ENCODE measurements at regions not wholly inside any gene's neighbourhood (a gene's known extent, or its start where the extent isn't known, plus 50 kb on each side); places are given as distances from the start of the nearest gene placed in this dataset.

- no peak for TF ChIP-seq CTCF (IDR thresholded peaks at IDR 0.05 in 2 of 3, conservative IDR thresholded peaks at IDR 0.05 in 1 of 3; ENCODE audit: control insufficient read depth in 2 of 3, extremely low read depth in 1 of 3, insufficient read depth in 1 of 3, low read depth in 3 of 3, low read length in 3 of 3)
- TF ChIP-seq MAX (IDR thresholded peaks at IDR 0.05; ENCODE audit: low read depth, low read length): no peak
- TF ChIP-seq POLR2AphosphoS5 (IDR thresholded peaks at IDR 0.05; ENCODE audit: low read length): no peak
- TF ChIP-seq BCLAF1 (IDR thresholded peaks at IDR 0.05): no peak
- no peak for TF ChIP-seq IRF4 (IDR thresholded peaks at IDR 0.05; ENCODE audit: low read depth, low read length)
- no peak for TF ChIP-seq RAD21 (IDR thresholded peaks at IDR 0.05; ENCODE audit: insufficient read depth, low read depth, low read length)
- no peak for TF ChIP-seq SUZ12 (IDR thresholded peaks at IDR 0.05; ENCODE audit: unreplicated experiment)
- no peak for TF ChIP-seq EZH2 (IDR thresholded peaks at IDR 0.05; ENCODE audit: borderline replicate concordance, control insufficient read depth, low read depth, low read length)
- no peak for TF ChIP-seq BCL11A (IDR thresholded peaks at IDR 0.05; ENCODE audit: low read depth, low read length)
- no peak for TF ChIP-seq BHLHE40 (IDR thresholded peaks at IDR 0.05; ENCODE audit: borderline replicate concordance in 1 of 2, low read depth in 2 of 2, low read length in 1 of 2)
- TF ChIP-seq YY1 (IDR thresholded peaks at IDR 0.05; ENCODE audit: low read depth, low read length): no peak
- no peak for TF ChIP-seq SREBF2 (IDR thresholded peaks at IDR 0.05; ENCODE audit: low read length)
These were observed 953.5 kb downstream of the CDH11 start for GRCh38 chr16:64168371-64168770.
